Mesendoderm (in vitro differentiated cells): ENCODE measurements at regions not wholly inside any gene's neighbourhood (a gene's known extent, or its start where the extent isn't known, plus 50 kb on each side); places are given as distances from the start of the nearest gene placed in this dataset.
"Not testable (repeated sequence)": the region's sequence is repeated elsewhere in the genome, so short reads cannot be mapped to it uniquely, and the experiment has no call there.

Source experiments
- DNase-seq: peaks from one replicate; pipeline ENCODE4 v3.0.0; 2013
- H2AK5ac ChIP-seq: 2 replicates; pipeline ENCODE4 v1.6.1; 2013; ENCODE audit warnings: low read length, inconsistent platforms
- H2BK120ac ChIP-seq: 2 replicates; pipeline ENCODE4 v1.6.1; 2013; ENCODE audit warnings: low read depth, mild to moderate bottlenecking, low read length, moderate library complexity, mixed read lengths
- H2BK15ac ChIP-seq: replicated peaks from 2 replicates; pipeline ENCODE4 v1.6.1; 2013; ENCODE audit warnings: low read depth, mild to moderate bottlenecking, moderate library complexity
- H2BK5ac ChIP-seq: 2 replicates; pipeline ENCODE4 v1.6.1; 2013; ENCODE audit warnings: low read length, inconsistent platforms
- H3K18ac ChIP-seq: 2 replicates; pipeline ENCODE4 v1.6.1; 2013; ENCODE audit warnings: mild to moderate bottlenecking, low read length, mixed read lengths
- H3K23ac ChIP-seq: one replicate; pipeline ENCODE4 v1.6.1; 2013; ENCODE audit warnings: low read length
- H3K27ac ChIP-seq: 2 replicates; pipeline ENCODE4 v1.5.1; 2013; ENCODE audit warnings: low read depth, mild to moderate bottlenecking, inconsistent platforms, low read length, moderate library complexity
- H3K27me3 ChIP-seq: 2 replicates; pipeline ENCODE4 v1.6.1; 2013; ENCODE audit warnings: low read length, control low read depth, mild to moderate bottlenecking, inconsistent platforms; ENCODE audit not compliant: insufficient read depth, poor library complexity
- H3K36me3 ChIP-seq: 2 replicates; pipeline ENCODE4 v1.6.1; 2013; ENCODE audit warnings: low read length, inconsistent platforms; ENCODE audit not compliant: control insufficient read depth, insufficient read depth
- H3K4ac ChIP-seq: one replicate; pipeline ENCODE4 v1.6.1; 2013; ENCODE audit warnings: low read depth, mild to moderate bottlenecking, low read length, moderate library complexity
- H3K4me1 ChIP-seq: 2 replicates; pipeline ENCODE4 v1.6.1; 2013; ENCODE audit warnings: low read depth, low read length, inconsistent platforms; ENCODE audit not compliant: control insufficient read depth
- H3K4me2 ChIP-seq: 2 replicates; pipeline ENCODE4 v1.6.1; 2013; ENCODE audit warnings: low read length
- H3K4me3 ChIP-seq: 2 replicates; pipeline ENCODE4 v1.5.1; 2013; ENCODE audit warnings: mild to moderate bottlenecking, low read length
- H3K56ac ChIP-seq: one replicate; pipeline ENCODE4 v1.6.1; 2013; ENCODE audit warnings: low read length
- H3K79me1 ChIP-seq: 2 replicates; pipeline ENCODE4 v1.6.1; 2013; ENCODE audit warnings: low read length, inconsistent platforms
- H3K79me2 ChIP-seq: 2 replicates; pipeline ENCODE4 v1.6.1; 2013; ENCODE audit warnings: mild to moderate bottlenecking, low read length; ENCODE audit not compliant: control insufficient read depth, insufficient read depth
- H3K9ac ChIP-seq: 2 replicates; pipeline ENCODE4 v1.6.1; 2013; ENCODE audit warnings: low read length, inconsistent platforms
- H4K5ac ChIP-seq: one replicate; pipeline ENCODE4 v1.6.1; 2013; ENCODE audit warnings: low read length
- H4K8ac ChIP-seq: one replicate; pipeline ENCODE4 v1.6.1; 2013; ENCODE audit warnings: low read depth, mild to moderate bottlenecking, control low read depth, low read length, moderate library complexity
- WGBS: extraction: QIAGEN DNeasy Blood & Tissue Kit; methylation state at CpG from one replicate; pipeline ENCODE4 v1.1.7; 2013; ENCODE audit warnings: low lambda C conversion rate, missing lambda C conversion rate; ENCODE audit not compliant: insufficient coverage; ENCODE audit errors: extremely low coverage; 5-methylcytosine and 5-hydroxymethylcytosine counted together

- not testable (repeated sequence) for H3K36me3 ChIP-seq, H2BK5ac ChIP-seq, H3K79me2 ChIP-seq, H3K27me3 ChIP-seq, H2BK15ac ChIP-seq, H3K23ac ChIP-seq, H3K4ac ChIP-seq, H3K4me3 ChIP-seq, H4K5ac ChIP-seq, DNase-seq, H2AK5ac ChIP-seq, H3K4me2 ChIP-seq, H3K9ac ChIP-seq, H3K27ac ChIP-seq, H3K56ac ChIP-seq, H3K4me1 ChIP-seq, H2BK120ac ChIP-seq, H4K8ac ChIP-seq, H3K79me1 ChIP-seq, H3K18ac ChIP-seq
- WGBS, result no CpG with 5 or more reads among the region's 31 CpGs
Observed at GRCh38 chr6:152834366-152834765, 83.8 kb downstream of the VIP start.

DNA sequence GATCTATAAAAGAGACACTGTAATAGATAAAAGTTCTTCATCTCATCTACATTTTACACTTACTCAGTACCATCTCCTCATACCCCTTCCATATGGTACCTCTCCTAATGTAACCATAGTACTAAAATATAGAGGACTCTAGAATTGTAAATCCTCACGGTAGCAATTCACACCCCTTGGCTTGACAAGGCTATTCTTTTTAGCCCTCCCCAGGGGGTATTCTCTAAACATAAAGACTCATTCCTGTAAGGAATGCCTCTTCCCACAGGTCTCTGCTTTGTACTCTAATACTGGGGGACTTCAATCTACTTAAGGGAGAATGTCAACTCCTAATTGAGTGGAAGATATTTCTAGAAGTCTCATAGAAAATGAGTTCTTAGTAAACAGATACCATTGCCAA is 85.9 kb downstream of the VIP start:
- Histone ChIP-seq H3K27me3 (no peaks in the 10 kb centered on the region), H3K36me3 (no peaks in the 10 kb centered on the region), H3K4me1 (no peaks in the 10 kb centered on the region), H2BK5ac (no peak overlapping the region), H2BK15ac (no peak overlapping the region), H3K4ac (no peak overlapping the region), H3K56ac (no peak overlapping the region), H3K79me1 (no peaks in the 10 kb centered on the region), H3K4me3 (no peak overlapping the region), H4K8ac (no peak overlapping the region), H4K5ac (no peak overlapping the region), H3K27ac (no peak overlapping the region), H2BK120ac (no peak overlapping the region), H3K79me2 (no peaks in the 10 kb centered on the region), H3K23ac (no peak overlapping the region), H3K9ac (no peak overlapping the region), H2AK5ac (no peak overlapping the region), H3K4me2 (no peak overlapping the region), H3K18ac (no peak overlapping the region)
- peak; percentile 77 for DNase-seq
- no CpG with 5 or more reads among the region's 1 CpG for WGBS

DNA sequence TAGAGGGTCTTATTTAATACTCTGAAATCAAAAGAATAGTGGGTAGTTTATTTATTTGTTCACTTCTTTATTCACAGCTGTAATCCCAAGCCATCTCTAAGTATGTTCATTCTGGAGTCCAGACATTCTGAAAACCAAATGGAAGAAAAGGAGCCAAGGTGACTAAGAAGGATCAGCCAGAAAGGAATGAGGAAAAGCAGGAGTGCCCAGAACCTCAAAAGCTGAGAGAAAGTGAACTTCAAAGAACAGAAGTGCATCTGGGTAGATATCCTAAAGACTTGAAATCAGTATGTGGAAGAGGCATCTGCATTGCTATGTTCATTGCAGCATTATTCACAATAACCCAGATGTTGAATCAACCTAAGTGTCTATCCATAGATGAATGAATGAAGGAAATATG is 94.8 kb downstream of the VIP start:
- H3K27ac ChIP-seq, result no peak overlapping the region
- H3K9ac ChIP-seq, result no peak overlapping the region
- H3K18ac ChIP-seq, result no peak overlapping the region
- H2AK5ac ChIP-seq, result no peak overlapping the region
- H3K36me3 ChIP-seq, result no peaks in the 10 kb centered on the region
- no peaks in the 10 kb centered on the region for H3K79me2 ChIP-seq
- H3K27me3 ChIP-seq, result no peaks in the 10 kb centered on the region
- H3K4me1 ChIP-seq, result no peaks in the 10 kb centered on the region
- H3K4ac ChIP-seq, result no peak overlapping the region
- H3K23ac ChIP-seq, result no peak overlapping the region
- no peak overlapping the region for H3K4me3 ChIP-seq
- no peak overlapping the region for H3K56ac ChIP-seq
- DNase-seq, result no peak
- no peak overlapping the region for H2BK120ac ChIP-seq
- no peak overlapping the region for H4K5ac ChIP-seq
- no peak overlapping the region for H4K8ac ChIP-seq
- no peak overlapping the region for H2BK5ac ChIP-seq
- H2BK15ac ChIP-seq, result no peak overlapping the region
- H3K79me1 ChIP-seq, result no peaks in the 10 kb centered on the region
- H3K4me2 ChIP-seq, result no peak overlapping the region

GRCh38 chr6:152846825-152847224 is 96.2 kb downstream of the VIP start:
- Histone ChIP-seq H3K4ac (no peak overlapping the region), H3K4me1 (no peaks in the 10 kb centered on the region), H2BK120ac (no peak overlapping the region), H2BK15ac (no peak overlapping the region), H3K9ac (no peak overlapping the region), H2BK5ac (no peak overlapping the region), H3K36me3 (no peaks in the 10 kb centered on the region), H3K4me2 (no peak overlapping the region), H4K5ac (no peak overlapping the region), H3K27ac (no peak overlapping the region), H3K79me2 (no peaks in the 10 kb centered on the region), H3K27me3 (no peaks in the 10 kb centered on the region), H3K18ac (no peak overlapping the region), H3K4me3 (no peak overlapping the region), H2AK5ac (no peak overlapping the region), H3K23ac (no peak overlapping the region), H3K79me1 (no peaks in the 10 kb centered on the region), H4K8ac (no peak overlapping the region), H3K56ac (no peak overlapping the region)
- DNase-seq, result peak; percentile 43
- no CpG with 5 or more reads among the region's 5 CpGs for WGBS

DNA sequence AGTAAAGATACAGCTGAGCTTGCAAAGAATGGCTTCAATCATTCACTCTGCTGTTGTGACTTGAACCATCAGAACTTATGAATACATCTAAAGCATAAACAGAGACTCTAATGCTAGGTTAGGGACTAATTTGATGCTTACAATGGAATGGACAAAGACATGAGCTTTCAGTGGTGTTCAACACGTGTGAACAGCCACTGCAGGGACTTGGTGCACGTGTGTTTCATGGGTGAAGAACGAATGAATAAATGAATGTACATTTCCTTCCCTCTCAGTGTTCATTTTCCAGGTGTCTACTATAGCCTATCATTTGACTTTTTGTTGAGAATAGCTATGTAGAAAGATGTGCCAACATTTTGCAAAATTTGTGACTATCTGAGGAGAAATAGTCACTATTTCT is 98.3 kb downstream of the VIP start:
- no CpG with 5 or more reads among the region's 3 CpGs for WGBS
- no peaks in the 10 kb centered on the region for H3K79me2 ChIP-seq

DNA sequence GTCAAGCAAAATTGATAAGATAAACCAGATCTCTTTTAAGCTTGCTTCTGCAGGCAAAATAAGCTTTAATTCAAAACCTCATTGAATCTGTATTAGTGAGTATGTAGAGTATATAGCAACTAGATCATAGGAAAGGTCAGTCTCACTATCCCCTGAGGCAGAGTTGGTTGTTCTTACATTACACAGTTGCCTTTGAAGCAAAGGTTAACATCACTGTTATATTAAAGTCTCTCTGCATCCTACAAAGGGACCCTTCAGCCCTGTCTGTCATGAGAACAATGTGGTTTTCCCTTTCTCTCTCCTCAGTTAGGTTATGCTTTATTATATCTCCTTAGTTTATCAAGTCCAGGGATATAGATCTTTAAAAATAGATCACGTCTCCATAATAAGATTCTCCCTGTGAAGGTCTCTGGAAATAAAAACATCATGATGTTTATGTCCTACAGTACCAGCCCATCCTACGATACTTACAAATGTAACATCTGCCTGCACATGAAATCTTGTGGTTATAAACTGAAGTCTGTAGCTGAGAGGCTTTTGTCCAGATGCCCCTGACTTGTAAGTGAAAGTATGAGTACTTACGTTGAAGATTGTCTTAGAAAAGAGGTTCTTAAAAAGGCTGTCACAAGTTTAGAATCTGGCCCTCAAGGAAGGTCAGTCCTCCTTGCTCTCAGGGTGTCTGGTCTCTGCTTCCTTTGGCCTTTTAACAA is 103.6 kb downstream of the VIP start:
- H4K8ac ChIP-seq, result no peak overlapping the region
- H2AK5ac ChIP-seq, result no peak overlapping the region
- no peak overlapping the region for H3K27ac ChIP-seq
- no peak for DNase-seq
- no peaks in the 10 kb centered on the region for H3K36me3 ChIP-seq
- no peak overlapping the region for H3K4me2 ChIP-seq
- H3K9ac ChIP-seq, result no peak overlapping the region
- no peak overlapping the region for H3K56ac ChIP-seq
- WGBS, result no CpG with 5 or more reads among the region's 3 CpGs
- no peak overlapping the region for H3K4ac ChIP-seq
- H2BK15ac ChIP-seq, result no peak overlapping the region
- no peak overlapping the region for H3K23ac ChIP-seq
- no peak overlapping the region for H3K18ac ChIP-seq
- no peaks in the 10 kb centered on the region for H3K4me1 ChIP-seq
- no peaks in the 10 kb centered on the region for H3K79me2 ChIP-seq
- no peak overlapping the region for H2BK5ac ChIP-seq
- H3K27me3 ChIP-seq, result no peaks in the 10 kb centered on the region
- H3K79me1 ChIP-seq, result no peaks in the 10 kb centered on the region
- H4K5ac ChIP-seq, result no peak overlapping the region
- no peak overlapping the region for H3K4me3 ChIP-seq
- H2BK120ac ChIP-seq, result no peak overlapping the region

More for the DNA sequence above, 98.3 kb downstream of the VIP start:
- Histone ChIP-seq H2BK5ac (no peak overlapping the region), H3K18ac (no peak overlapping the region), H3K79me1 (no peaks in the 10 kb centered on the region), H3K4me1 (no peaks in the 10 kb centered on the region), H2AK5ac (no peak overlapping the region), H3K4ac (no peak overlapping the region), H3K56ac (no peak overlapping the region), H3K27me3 (no peaks in the 10 kb centered on the region), H3K4me3 (no peak overlapping the region), H3K9ac (no peak overlapping the region), H2BK15ac (no peak overlapping the region), H3K4me2 (no peak overlapping the region), H3K27ac (no peak overlapping the region), H4K8ac (no peak overlapping the region), H2BK120ac (no peak overlapping the region), H3K23ac (no peak overlapping the region), H3K36me3 (no peaks in the 10 kb centered on the region), H4K5ac (no peak overlapping the region)
- DNase-seq, result no peak
